Caco-2 (cell line): ENCODE measurements at regions not wholly inside any gene's neighbourhood (a gene's known extent, or its start where the extent isn't known, plus 50 kb on each side); places are given as distances from the start of the nearest gene placed in this dataset.

Experiments
- BruUV-seq: library from RNA; stranded (reverse); fragments of 400-500 nt; replicated peaks from 2 replicates; lab custom pipeline; 2021; lab: Mats Ljungman, UMichigan
- CTCF ChIA-PET: fragments of 300-600 bp; sonication (Branson Sonifier 250); formaldehyde crosslinking; loops from one replicate; lab custom pipeline; 2022; ENCODE audit warnings: antibody characterized with exemption; lab: Charles Lee
- POLR2A ChIA-PET: fragments of 300-600 bp; sonication (Branson Sonifier 250); formaldehyde crosslinking; loops from one replicate; lab custom pipeline; 2022; ENCODE audit warnings: antibody characterized with exemption; lab: Charles Lee
- DNase-seq, 2 experiments: peaks; one replicate each; pipeline versions ENCODE4 v3.0.0 to v3.0.0-alpha.2; 2020 to 2022
- H3K27me3 ChIP-seq: replicated peaks from 2 replicates; pipeline ENCODE4 v1.6.0; 2011; ENCODE audit warnings: low read length; ENCODE audit not compliant: control insufficient read depth, insufficient read depth
- H3K36me3 ChIP-seq: 2 replicates; pipeline ENCODE4 v1.5.1; 2011; ENCODE audit warnings: low read length; ENCODE audit not compliant: control insufficient read depth, insufficient read depth
- H3K4me1 ChIP-seq: fragments of 250-450 bp; sonication (Bioruptor Pico); 2 replicates; pipeline ENCODE4 v1.5.1; 2020; ENCODE audit warnings: mild to moderate bottlenecking
- H3K4me3 ChIP-seq: 2 replicates; pipeline ENCODE4 v1.5.1; 2011; ENCODE audit warnings: low read depth, mild to moderate bottlenecking, control low read depth, low read length
- H3K9me3 ChIP-seq: fragments of 250-450 bp; sonication (Bioruptor Pico); 2 replicates; pipeline ENCODE4 v1.5.1; 2020; ENCODE audit warnings: mild to moderate bottlenecking, moderate library complexity
- H3K27ac Mint-ChIP-seq: one replicate; pipeline ENCODE4 v1.8.0; 2022; ENCODE audit warnings: mixed read lengths; ENCODE audit not compliant: unreplicated experiment
- H3K27me3 Mint-ChIP-seq: one replicate; pipeline ENCODE4 v1.8.0; 2022; ENCODE audit warnings: mixed read lengths; ENCODE audit not compliant: insufficient read depth, unreplicated experiment
- H3K36me3 Mint-ChIP-seq: one replicate; pipeline ENCODE4 v1.8.0; 2022; ENCODE audit warnings: mild to moderate bottlenecking, mixed read lengths; ENCODE audit not compliant: insufficient read depth, unreplicated experiment
- H3K4me1 Mint-ChIP-seq: one replicate; pipeline ENCODE4 v1.8.0; 2022; ENCODE audit warnings: low read depth, mixed read lengths; ENCODE audit not compliant: unreplicated experiment
- H3K4me3 Mint-ChIP-seq: one replicate; pipeline ENCODE4 v1.8.0; 2022; ENCODE audit warnings: mild to moderate bottlenecking, moderate library complexity, mixed read lengths; ENCODE audit not compliant: unreplicated experiment
- H3K9me3 Mint-ChIP-seq: one replicate; pipeline ENCODE4 v1.8.0; 2022; ENCODE audit warnings: mixed read lengths; ENCODE audit not compliant: unreplicated experiment
- intact Hi-C: fragments of 100-400 bp; cut with micrococcal nuclease; formaldehyde crosslinking; loops from one replicate; pipeline ENCODE4 v1.10.0; 2022; ENCODE audit not compliant: unreplicated experiment
- TF ChIP-seq, protein P1 (sequence below), 2 experiments: fragments of 200-600 bp in 1 of 2; IDR thresholded peaks; 1 replicate in 1 of 2; 2 replicates in 1 of 2; pipeline versions ENCODE4 v1.5.1 to v1.8.0; 2011 to 2022; ENCODE audit warnings: antibody characterized with exemption in 1 of 2, control low read depth in 1 of 2, inconsistent platforms in 1 of 2, low read depth in 1 of 2, low read length in 1 of 2, mild to moderate bottlenecking in 1 of 2, moderate library complexity in 1 of 2; ENCODE audit not compliant: insufficient read depth in 1 of 2, severe bottlenecking in 1 of 2, unreplicated experiment in 1 of 2

GRCh38 chr5:53397845-53398244 is 82.6 kb upstream of the FST start:
- Mint-ChIP-seq H3K9me3 (no peaks in the 10 kb centered on the region), H3K36me3 (no peaks in the 10 kb centered on the region), H3K27ac (no peak overlapping the region), H3K4me1 (no peaks in the 10 kb centered on the region), H3K27me3 (peaks cover 18% of the 10 kb centered on the region), H3K4me3 (no peak overlapping the region)
- no peaks in the 10 kb centered on the region for H3K9me3 ChIP-seq
- no peaks in the 10 kb centered on the region for H3K27me3 ChIP-seq
- intact Hi-C loops = no loop called here
- POLR2A ChIA-PET = no interaction called here
- DNase-seq = no peak
- no TSS peak for BruUV-seq
- TF ChIP-seq, protein P1, sequence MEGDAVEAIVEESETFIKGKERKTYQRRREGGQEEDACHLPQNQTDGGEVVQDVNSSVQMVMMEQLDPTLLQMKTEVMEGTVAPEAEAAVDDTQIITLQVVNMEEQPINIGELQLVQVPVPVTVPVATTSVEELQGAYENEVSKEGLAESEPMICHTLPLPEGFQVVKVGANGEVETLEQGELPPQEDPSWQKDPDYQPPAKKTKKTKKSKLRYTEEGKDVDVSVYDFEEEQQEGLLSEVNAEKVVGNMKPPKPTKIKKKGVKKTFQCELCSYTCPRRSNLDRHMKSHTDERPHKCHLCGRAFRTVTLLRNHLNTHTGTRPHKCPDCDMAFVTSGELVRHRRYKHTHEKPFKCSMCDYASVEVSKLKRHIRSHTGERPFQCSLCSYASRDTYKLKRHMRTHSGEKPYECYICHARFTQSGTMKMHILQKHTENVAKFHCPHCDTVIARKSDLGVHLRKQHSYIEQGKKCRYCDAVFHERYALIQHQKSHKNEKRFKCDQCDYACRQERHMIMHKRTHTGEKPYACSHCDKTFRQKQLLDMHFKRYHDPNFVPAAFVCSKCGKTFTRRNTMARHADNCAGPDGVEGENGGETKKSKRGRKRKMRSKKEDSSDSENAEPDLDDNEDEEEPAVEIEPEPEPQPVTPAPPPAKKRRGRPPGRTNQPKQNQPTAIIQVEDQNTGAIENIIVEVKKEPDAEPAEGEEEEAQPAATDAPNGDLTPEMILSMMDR (IDR thresholded peaks at IDR 0.05; ENCODE audit: insufficient read depth in 1 of 2, low read depth in 1 of 2, low read length in 1 of 2, severe bottlenecking in 1 of 2, unreplicated experiment in 1 of 2) = no peak
- H3K4me1 ChIP-seq = no peaks in the 10 kb centered on the region
- no peaks in the 10 kb centered on the region for H3K36me3 ChIP-seq
- CTCF ChIA-PET = no interaction called here
- H3K4me3 ChIP-seq = no peak overlapping the region

DNA sequence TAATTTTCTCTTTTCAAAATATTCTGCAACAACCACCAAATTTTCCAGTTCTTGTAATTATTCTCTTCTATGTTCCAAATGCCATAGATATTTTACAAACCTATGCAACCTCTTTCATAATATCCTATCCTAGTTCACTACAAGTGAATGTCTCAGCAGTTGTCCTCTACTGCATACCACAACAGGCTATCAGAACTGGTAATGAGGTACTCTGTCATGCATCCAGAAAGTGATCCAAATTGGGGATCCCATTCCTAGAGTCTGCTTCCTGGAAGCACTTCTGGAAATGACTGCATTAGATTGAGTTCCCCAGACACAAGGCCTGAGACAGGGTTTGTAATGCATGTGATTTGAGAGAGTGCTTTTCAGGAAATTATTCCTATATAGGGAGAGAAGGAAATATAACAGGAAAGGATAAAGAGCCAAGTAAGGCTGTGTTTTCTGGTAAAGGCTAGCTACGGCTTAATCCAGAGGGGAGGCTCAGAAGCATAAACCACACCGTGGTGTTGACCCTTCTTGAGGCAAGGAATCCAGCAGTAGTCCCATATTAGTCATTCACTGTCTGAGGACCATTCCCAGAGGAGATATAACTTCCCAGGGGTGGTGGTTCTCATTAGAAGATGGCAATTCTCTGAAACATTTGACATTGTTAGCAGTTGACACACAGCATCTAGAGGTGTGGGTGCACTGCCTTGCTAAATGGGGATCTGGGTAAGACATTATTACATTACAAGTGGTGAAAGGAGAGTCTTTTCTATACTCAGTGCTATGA is 80.3 kb upstream of the FST start:
- Mint-ChIP-seq H3K9me3 (no peaks in the 10 kb centered on the region), H3K4me1 (no peaks in the 10 kb centered on the region), H3K27ac (no peak overlapping the region), H3K4me3 (no peak overlapping the region), H3K36me3 (no peaks in the 10 kb centered on the region), H3K27me3 (peaks cover 16% of the 10 kb centered on the region)
- no TSS peak for BruUV-seq
- ChIA-PET CTCF (no interaction called here), POLR2A (no interaction called here)
- intact Hi-C loops = no loop called here
- no peaks in the 10 kb centered on the region for H3K4me1 ChIP-seq
- H3K27me3 ChIP-seq = no peaks in the 10 kb centered on the region
- H3K4me3 ChIP-seq = no peak overlapping the region
- H3K9me3 ChIP-seq = no peaks in the 10 kb centered on the region
- TF ChIP-seq, protein P1 (IDR thresholded peaks at IDR 0.05; ENCODE audit: insufficient read depth in 1 of 2, low read depth in 1 of 2, low read length in 1 of 2, severe bottlenecking in 1 of 2, unreplicated experiment in 1 of 2) = no peak
- DNase-seq = no peak
- H3K36me3 ChIP-seq = no peaks in the 10 kb centered on the region

DNA sequence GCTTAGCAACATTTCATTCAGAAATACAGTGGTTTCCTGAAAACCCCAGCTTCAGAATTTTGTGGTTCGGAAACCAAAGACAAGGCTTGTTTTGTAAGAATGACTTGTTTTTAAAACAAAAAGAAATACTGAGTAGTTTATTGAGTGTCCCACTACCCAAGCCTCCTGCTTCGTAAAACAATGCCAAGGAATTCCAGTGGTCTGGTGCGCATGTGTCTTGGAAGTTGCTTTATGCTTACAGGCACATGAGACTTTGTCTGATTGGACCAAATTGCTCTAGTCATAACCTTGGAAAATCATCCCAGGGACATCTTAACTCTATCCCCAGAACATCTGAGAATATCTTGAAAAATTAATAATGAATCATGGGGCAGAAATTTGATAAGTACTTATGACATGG is 77.1 kb upstream of the FST start:
- H3K36me3 ChIP-seq = no peaks in the 10 kb centered on the region
- CTCF ChIA-PET = no interaction called here
- H3K27ac Mint-ChIP-seq = no peak overlapping the region

More for the DNA sequence above, 77.1 kb upstream of the FST start:
- intact Hi-C loops = no loop called here
- DNase-seq = no peak
- TF ChIP-seq, protein P1 (IDR thresholded peaks at IDR 0.05; ENCODE audit: insufficient read depth in 1 of 2, low read depth in 1 of 2, low read length in 1 of 2, severe bottlenecking in 1 of 2, unreplicated experiment in 1 of 2) = no peak
- Mint-ChIP-seq H3K9me3 (no peaks in the 10 kb centered on the region), H3K36me3 (no peaks in the 10 kb centered on the region), H3K4me3 (no peak overlapping the region), H3K4me1 (no peaks in the 10 kb centered on the region), H3K27me3 (peaks cover 3% of the 10 kb centered on the region)
- H3K27me3 ChIP-seq = no peaks in the 10 kb centered on the region
- POLR2A ChIA-PET = no interaction called here
- H3K9me3 ChIP-seq = no peaks in the 10 kb centered on the region
- no peak overlapping the region for H3K4me3 ChIP-seq
- no TSS peak for BruUV-seq
- no peaks in the 10 kb centered on the region for H3K4me1 ChIP-seq
